ENCODE measurements at regions not wholly inside any gene's neighbourhood (a gene's known extent, or its start where the extent isn't known, plus 50 kb on each side); places are given as distances from the start of the nearest gene placed in this dataset.

DNA sequence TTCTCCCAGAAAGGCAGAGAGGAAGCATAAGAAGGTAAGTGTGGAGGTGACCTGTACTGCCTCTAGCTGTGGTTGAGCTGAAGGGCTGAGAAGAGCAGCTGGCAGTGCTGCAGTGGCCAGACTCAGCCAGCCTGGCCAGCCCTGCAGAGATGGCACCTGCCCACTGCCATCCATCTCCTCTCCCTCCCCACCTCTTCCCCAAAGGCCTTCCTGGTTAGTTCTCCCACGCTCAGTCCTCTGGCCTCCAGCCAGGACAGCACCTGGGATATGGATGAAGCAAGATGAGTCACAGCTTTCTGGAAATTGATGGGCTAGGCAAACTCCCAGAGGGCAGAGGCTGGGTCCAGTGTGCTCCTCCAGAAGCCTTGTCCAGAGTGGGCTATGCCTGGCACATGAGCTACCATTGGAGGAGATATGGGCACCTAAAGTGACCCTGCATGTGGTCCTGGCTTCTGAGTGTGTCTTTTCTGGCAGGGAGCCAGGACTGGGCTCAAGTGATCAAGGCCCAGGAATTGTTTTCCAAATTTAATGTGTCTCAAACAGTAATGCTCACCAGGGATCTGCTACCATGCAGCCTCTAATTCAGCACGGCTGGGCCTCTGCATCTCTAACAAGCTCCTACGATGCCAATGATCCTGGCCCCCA is 81.0 kb upstream of the CACUL1 start:
- DNase-seq (ENCODE audit: low read depth in 2 of 2), result no peak

DNA sequence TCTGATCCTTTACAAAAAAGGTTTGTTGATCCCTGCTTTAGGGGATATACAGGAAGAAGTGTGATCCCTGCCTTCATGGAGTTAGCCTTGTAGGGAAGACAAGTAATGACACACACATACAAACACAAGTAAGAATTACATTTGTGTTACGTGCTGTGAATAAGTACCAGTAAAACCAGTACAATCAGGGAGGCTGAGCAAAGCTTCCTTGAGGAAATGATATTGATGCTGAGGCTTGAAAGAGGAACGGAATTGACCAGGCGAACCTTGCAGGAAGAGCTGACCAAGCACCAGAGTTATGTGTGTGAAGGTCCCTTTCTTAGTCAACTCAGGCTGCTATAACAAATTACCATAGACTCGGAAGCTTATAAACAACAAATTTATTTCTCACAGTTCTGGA is 83.6 kb upstream of the CACUL1 start:
- DNase-seq (ENCODE audit: low read depth in 2 of 2), result no peak

DNA sequence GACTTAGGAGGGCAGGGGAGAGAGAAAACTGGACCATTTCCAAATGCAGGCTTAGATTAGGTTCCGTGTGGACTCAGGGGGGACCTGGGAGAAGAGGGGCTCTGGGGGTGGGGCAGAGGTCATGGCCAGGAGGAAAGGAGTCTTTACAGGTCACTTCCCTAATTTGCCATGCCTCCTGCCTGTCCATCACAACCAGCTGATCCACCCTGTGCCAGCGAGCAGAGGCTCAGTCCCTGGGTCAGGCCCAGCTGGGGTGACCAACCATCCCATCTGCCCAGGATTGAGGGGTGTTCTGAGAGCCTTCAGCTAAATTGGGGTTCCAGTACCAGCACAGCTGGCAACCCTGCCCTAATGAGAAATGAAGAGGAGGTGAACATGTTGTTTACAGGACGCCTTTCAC is 84.6 kb upstream of the CACUL1 start:
- no peak for DNase-seq (ENCODE audit: low read depth in 2 of 2)

DNA sequence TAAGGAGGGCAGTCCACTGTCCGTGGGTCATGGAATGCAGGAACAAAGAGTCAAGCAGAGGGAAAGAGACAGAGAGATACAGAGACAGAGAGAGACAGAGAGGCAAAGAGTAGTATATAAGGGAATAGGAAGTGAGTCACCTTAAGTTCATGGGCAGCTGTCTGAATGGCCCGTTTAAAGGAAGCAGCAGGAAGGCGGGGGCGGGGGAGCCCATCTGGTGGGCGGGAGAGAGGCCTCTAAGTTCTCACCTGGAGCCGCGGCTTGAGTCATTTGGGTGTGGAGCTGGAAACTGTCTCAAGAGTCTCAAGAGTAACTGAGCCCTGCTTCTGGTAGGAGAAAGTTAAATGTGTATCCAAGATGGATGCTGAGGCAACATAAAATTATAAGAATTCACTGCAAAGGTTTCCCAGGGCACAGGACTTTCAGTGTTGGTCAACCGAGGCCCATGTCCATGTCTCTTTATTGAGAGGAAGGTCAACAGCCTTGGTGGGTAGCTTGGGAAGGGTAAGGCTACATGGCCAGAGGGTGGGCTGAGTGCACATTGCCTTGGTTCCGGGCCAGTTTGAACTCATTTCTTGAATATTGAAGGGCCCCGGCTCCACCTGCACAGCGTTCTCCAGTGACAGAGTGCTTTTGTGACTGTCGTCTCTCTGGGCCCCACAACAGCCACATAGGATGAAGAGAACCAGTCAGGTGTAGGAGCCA is 85.5 kb upstream of the CACUL1 start:
- DNase-seq (ENCODE audit: low read depth in 2 of 2), result peak; percentile 28 to 34

DNA sequence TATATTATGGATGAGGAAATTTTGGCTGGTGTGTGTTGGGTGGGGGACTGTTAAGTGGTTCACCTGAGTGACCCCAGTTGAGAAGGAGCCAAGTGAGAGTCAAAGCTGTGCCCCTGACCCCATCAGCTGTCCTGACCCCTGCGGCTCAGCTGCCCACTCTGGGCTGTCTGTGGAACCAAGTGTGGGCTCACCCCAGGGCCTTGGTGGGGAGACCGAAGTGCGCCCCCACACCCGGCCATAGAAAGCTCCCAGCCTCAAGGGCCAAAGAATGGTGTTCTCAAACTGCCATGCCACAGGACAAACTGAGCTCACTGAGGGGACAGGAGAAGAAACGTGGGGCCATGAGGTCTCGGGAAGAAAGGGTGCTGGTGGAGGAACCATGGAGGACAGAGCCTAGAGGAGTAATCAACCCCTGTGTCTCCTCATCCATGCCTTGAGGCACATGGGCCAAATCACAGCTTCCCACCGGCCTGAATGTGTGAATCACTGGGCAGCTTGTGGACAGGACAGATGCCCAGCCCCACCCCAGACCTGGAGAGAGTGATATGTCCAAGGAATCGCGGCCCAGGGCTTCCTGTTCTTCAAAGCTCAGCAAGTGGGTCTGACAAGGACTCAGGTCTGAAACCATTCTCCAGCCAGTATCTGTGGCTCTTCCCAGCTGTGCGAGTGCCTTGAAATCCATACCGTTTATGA is 86.2 kb upstream of the CACUL1 start:
- no peak for DNase-seq (ENCODE audit: low read depth in 2 of 2)

DNA sequence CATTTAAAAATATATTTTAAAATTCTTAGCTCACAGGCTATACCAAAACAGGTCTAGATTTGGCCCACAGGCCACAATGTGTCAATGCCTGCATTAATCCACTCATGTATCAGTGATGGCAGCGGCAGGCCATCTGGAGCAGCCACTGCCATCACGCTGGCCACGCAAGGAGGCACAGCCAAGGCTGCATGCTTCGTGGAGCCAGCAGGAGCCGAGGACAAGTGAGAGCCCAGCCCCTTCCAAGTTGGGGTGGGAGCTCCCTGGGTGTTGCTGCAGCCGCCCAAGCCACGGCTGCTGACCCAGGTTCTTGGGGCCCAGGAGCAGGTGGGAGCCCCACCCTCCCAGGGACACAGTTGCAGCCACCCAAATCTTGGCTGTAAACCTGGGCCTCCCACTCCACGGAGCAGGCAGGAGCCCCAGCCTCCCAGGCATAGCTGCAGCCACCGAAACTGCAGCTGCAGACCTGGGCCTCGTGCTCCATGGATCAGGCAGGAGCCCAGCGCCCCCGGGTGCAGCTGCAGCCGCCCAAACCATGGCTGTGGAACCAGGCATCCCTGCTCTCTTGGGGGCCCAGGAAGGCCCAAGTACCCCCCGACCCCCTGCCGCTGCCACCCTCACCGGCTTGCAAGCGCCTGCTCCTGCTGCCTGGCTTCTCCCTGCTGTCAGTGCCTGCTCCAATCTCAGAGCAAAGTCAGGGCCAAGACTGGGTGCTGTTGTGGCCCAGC is 87.3 kb upstream of the CACUL1 start:
- DNase-seq (ENCODE audit: low read depth in 2 of 2), result no peak

DNA sequence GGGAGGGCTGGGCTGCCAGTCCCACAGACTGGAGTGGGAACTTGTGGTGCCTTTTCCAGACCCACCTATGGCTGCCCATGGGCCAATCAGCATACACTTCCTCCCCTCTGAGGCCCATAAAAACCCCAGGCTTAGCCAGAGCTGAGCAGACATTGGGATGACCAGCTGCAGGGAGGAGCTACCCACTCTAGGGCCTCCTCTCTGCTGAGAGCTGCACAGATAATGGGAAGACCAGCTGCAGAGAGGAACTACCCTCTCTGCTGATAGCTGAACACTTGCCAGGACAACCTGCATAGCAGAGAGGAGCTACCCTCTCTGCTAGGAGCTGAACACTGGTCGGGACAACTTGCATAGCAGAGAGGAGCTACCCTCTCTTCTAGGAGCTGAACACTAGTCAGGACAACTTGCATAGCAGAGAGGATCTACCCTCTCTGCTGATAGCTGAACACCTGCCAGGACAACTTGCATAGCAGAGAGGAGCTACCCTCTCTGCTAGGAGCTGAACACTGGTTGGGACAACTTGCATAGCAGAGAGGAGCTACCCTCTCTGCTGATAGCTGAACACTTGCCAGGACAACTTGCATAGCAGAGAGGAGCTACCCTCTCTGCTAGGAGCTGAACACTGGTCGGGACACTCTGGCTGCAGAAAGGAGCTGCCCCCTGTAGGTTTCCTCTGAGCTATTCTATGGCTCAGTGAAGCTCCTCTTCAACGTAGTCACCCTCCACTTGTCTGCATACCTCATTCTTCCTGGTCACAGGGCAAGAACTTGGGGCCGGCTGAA is 88.3 kb upstream of the CACUL1 start:
- no peak for DNase-seq (ENCODE audit: low read depth in 2 of 2)

DNA sequence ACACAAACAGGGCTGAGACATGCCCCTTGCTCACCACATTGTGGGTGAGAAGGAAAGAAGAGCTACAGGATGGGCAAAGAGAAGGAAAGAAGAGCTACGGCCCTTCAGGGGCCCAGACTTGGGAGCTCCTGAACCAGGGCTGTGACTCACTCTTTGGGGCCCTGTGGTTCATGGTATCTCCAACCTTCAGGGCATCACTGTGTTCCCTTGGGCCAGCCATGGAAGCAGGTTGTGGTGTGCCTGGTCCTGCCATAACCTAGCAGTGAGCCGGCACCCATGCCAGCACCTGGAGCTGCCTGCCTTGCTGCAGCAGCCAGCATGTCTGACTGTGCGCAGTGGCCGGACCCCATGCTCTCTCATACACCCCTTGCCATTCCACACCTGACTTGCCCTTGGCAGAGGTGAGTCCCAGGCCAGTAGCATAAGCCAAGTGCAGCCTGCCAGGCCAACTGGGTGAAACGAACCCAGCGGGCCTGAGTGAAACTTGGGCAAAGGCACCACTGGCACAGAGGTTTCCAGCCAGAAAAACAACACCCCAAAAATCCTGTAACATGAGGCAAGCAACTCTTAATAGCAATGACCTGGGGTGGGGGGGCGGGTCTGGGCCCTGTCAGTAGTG is 89.0 kb upstream of the CACUL1 start:
- DNase-seq (ENCODE audit: low read depth in 2 of 2), result no peak

DNA sequence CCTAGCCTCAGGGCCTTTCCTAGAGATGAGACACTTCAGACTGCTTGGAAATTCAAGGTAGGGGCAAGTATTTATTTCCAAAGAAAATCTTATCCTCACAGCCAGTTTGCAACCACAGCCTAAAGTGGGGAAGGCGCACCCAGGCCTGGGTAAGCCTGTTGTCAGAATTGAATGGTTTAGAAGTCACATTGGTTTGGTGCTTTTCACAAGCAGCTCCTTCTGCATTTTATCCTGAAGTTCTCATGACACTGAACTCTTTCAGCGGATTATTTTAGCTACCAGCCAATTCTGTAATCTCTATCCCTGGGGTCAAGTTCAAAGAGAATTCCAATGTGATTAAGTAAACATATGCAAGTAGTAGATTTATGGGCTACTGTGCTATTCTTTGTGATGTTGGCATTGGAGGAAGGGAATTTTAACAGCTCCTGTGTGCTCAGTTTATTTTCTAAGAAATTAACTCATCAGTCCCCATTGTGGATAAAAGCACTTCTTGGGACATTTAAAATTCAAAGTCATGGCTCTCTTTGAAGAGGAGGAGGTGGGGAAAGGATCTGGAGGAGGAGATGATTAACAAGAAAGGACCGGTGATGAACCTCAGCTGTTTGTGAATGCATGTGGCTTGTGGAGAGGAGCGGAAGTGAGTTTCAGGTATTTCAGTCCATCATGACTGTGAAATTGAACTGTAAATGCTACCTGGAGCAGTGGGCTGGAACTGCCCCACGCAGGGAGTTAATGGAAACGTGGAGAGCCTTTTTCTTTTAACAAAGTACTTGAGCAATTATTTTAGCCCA is 90.2 kb upstream of the CACUL1 start:
- DNase-seq (ENCODE audit: low read depth in 2 of 2), result no peak

DNA sequence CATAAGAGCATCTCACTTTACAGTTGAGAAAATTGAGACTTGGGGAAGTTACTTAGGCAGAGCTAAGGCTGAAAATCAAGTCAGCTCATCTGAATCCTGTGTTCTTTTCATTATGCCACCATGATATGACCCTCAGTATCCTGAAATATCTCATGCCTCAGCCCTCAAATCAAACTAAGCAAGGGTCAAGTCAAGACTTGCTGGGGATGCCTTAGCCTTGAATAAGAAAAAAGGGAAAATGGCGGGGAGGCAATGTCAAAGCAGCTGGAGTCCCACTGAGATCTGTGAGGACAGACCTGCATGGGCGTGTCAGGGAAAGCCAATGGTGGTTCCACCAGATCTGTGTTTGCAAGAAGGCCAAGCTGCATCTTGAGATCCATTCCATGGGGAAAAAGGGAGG is 91.0 kb upstream of the CACUL1 start:
- DNase-seq (ENCODE audit: low read depth in 2 of 2), result no peak

DNA sequence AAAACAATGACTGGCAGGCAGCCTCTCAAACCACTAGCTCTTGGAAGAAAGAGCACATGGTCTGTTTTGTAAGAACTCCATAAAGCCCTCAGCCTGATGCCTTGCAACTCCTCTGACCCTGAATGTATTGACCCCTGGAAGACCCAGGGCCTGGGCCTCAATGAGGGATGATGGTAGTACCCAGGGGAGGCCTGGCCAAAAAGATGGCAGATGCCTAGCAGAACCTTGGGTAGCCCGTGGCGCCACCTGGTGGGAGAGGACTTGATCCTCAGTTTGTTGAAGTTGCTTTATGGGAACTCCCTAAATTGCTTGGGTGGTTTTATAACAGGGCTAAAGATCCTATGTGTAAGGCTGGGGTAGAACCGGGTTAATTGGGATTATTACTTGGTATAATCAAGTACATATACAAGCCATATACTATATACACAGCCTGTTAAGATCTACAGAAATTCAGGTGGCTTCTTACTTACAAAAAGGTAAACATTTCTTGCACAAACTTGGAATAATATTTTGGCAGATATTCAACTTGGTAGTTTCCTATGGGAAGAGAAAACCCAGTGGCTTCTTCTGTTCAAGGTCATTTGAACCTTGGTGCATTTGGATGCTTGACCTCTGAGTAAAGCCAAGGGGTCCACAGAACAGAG is 95.8 kb upstream of the CACUL1 start:
- DNase-seq (ENCODE audit: low read depth in 2 of 2), result peak; percentile 32 to 68

DNA sequence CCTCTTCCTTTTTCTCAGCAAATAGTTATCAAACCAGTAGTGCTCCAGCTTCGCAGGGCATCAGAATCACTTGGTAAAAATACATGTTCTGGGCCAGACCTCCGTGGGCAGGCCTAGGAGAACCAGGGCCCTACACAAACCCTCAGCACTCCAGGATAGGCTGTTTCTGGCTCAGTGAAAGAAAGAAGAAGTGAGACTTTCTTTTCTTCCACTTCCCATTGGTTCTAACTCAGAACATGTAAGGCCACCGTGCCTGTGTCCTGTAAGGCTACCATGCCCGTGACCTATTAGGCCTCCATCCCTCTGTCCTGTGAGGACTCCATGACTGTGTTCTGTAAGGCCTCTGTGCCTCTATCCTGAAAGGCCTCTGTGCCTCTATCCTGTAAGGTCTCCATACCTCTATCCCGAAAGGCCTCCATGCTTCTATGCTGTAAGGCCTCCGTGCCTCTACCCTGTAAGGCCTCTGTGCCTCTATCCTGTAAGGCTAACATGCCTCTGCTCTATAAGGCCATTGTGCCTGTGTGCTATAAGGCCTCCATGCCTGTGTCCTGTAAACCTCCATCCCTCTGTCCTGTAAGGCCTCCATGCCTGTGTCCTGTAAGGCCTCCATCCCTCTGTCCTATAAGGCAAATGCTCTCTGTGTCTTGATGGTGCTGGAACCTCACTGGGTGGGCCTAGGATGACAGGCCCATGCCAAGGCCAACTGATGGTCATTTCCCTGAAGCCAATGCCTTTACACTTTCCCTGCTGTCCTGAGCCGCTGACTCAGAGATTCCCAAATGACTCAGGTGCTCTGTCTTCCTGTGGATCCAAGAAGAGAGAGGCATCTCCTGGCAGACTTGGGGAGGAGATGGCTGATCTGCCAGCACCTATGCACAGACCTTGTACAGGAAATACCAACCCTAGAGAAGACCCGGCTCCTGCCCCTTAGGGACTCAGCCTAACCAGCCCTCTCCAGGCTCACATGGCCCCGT is 96.6 kb upstream of the CACUL1 start:
- DNase-seq (ENCODE audit: low read depth in 2 of 2), result no peak

DNA sequence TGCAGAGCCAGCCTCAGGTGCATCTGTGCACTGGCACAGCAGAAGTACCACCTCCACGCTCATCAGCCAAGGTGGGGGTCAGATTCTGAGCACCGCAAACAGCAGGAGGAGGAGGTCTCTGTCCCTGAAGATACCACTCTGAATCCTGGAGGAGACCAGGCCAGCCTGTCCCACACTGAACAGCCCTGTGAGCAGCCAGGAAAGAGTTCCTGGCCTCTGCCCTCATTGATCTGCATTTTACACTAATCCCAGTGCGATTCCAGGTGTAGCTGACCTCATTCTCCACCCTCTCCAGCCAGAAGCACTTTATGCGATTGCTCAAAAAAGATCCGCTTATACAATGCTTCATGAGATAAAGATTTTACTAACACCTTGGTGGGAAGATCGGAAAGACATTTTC is 99.1 kb upstream of the CACUL1 start:
- no peak for DNase-seq (ENCODE audit: low read depth in 2 of 2)

DNA sequence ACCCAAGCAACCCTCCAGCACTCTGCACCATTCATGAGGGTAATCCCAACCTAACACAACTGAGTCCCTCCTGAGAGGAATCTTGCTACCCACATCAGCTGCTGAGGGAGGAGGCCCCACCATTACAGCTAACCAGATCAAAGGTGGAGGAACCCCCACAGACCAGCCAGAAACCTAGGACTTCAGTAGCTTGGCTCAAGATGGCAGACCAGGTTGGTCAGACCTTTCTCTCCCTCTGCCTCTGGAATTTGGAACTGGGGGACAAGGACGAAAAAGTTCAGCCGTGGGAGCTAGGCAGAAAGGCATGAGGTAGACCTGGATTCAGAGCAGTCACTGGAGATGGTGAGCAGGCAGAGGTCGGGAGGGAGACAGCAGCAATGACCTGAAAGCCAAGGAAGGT is 101.3 kb upstream of the CACUL1 start:
- DNase-seq (ENCODE audit: low read depth in 2 of 2), result no peak

DNA sequence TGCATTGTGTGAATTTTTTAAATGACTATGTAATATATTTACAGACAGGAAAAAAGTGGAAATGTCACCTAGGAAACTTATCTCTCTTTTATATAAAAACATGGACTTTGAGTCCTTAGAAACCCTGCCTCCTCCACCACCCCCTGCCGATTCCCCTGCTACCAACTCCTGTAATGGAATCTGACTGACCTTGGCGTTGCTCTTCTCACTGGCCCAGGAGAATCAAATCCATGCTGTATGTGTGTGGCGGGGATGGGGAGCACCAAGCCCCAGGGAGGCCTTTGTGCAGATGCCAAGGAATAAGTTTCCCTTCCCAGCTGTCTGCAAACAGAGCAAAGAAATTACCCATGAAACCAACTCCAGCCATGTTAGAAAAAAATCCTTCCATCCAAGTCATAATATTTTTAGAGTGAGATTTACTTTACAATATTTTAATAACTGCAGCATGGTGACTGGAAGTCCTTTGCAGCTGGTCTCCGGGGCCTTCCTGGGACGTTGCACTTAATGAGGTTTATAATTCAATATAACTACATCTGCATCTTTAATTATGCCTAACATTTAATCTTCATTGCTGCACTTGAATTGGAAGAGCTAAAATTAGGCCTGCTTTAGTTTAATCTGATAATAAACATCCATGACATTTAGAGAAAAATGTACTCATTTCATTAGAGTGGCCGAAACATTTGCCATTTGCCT is 111.4 kb upstream of the CACUL1 start:
- no peak for DNase-seq (ENCODE audit: low read depth in 2 of 2)

DNA sequence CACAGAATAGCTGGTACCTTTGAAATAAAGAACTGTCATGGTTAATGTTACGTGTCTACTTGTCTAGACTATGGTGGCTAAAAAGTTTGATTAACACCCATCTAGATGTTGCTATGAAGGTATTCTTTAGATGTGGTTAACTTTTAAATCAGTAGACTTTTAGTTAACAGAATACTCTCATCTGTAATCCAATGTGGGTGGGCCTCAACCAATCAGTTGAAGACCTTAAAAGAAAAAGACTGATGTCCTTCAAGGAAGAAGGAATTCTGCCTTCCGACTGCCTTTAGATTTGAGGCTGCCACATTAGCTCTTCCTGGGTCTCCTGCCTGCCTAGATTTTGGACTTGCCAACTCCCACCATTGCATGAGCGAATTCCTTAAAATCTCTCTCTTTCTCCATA is 113.0 kb upstream of the CACUL1 start:
- no peak for DNase-seq (ENCODE audit: low read depth in 2 of 2)

DNA sequence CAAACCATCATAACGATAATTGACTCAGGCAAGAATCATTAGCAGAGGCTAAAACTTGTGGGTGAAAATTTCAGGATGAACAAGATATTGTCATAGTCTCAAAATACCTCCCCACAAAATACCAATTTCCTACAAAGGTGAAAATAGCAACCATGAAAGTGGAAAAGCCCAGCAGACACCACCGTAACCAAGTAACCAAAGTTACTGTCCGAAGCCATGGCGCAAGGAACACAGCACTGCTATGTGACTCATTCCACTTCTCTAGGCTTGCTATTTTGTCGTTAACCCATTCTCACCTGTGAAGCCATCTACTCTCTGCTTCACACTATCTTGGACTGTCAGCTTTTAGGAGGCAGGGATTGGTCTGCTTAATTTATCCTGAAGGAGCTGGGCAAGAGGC is 113.8 kb upstream of the CACUL1 start:
- DNase-seq (ENCODE audit: low read depth in 2 of 2), result no peak
